Neuronal stem cell (in vitro differentiated cells): ENCODE measurements at regions not wholly inside any gene's neighbourhood (a gene's known extent, or its start where the extent isn't known, plus 50 kb on each side); places are given as distances from the start of the nearest gene placed in this dataset.

Experiments
- DNase-seq: peaks from one replicate; pipeline ENCODE4 v3.0.0-alpha.2; 2013; ENCODE audit warnings: low spot score
- H2AFZ ChIP-seq: one replicate; pipeline ENCODE4 v1.6.1; 2013; ENCODE audit warnings: mild to moderate bottlenecking, low read length, inconsistent platforms
- H2AK5ac ChIP-seq: 2 replicates; pipeline ENCODE4 v1.6.1; 2013; ENCODE audit warnings: low read depth, mild to moderate bottlenecking, inconsistent platforms, low read length, moderate library complexity, mixed read lengths
- H2BK120ac ChIP-seq: 2 replicates; pipeline ENCODE4 v1.6.1; 2013; ENCODE audit warnings: low read depth, mild to moderate bottlenecking, inconsistent platforms, low read length, moderate library complexity, mixed read lengths
- H2BK12ac ChIP-seq: one replicate; pipeline ENCODE4 v1.6.1; 2013; ENCODE audit warnings: low read length, inconsistent platforms
- H2BK15ac ChIP-seq: 2 replicates; pipeline ENCODE4 v1.6.1; 2013; ENCODE audit warnings: mild to moderate bottlenecking, low read length, inconsistent platforms, mixed read lengths
- H2BK5ac ChIP-seq: one replicate; pipeline ENCODE4 v1.6.1; 2013; ENCODE audit warnings: inconsistent platforms, mild to moderate bottlenecking, low read length, moderate library complexity
- H3K14ac ChIP-seq: one replicate; pipeline ENCODE4 v1.6.1; 2013; ENCODE audit warnings: low read length, inconsistent platforms
- H3K18ac ChIP-seq: 2 replicates; pipeline ENCODE4 v1.6.1; 2013; ENCODE audit warnings: low read length, inconsistent platforms
- H3K23ac ChIP-seq: 2 replicates; pipeline ENCODE4 v1.6.1; 2013; ENCODE audit warnings: low read depth, mild to moderate bottlenecking, mixed read lengths, low read length, inconsistent platforms; ENCODE audit not compliant: poor library complexity
- H3K27ac ChIP-seq: replicated peaks from 3 replicates; pipeline ENCODE4 v1.5.1; 2013; ENCODE audit warnings: low read length, inconsistent platforms
- H3K27me3 ChIP-seq, 3 experiments: 2 replicates each; pipeline ENCODE4 v1.6.1; 2013; ENCODE audit warnings: low read length in 3 of 3, mild to moderate bottlenecking in 2 of 3, inconsistent platforms in 1 of 3, low read depth in 1 of 3, mixed read lengths in 1 of 3, moderate library complexity in 1 of 3; ENCODE audit not compliant: control insufficient read depth in 3 of 3, insufficient read depth in 3 of 3
- H3K36me3 ChIP-seq, 2 donors: replicated peaks in 1 of 2; 2 replicates each; pipeline ENCODE4 v1.6.1; 2013; ENCODE audit warnings: low read length in 2 of 2; ENCODE audit not compliant: control insufficient read depth in 2 of 2, insufficient read depth in 2 of 2
- H3K4ac ChIP-seq: 2 replicates; pipeline ENCODE4 v1.6.1; 2013; ENCODE audit warnings: inconsistent platforms, mild to moderate bottlenecking, low read length, moderate library complexity
- H3K4me1 ChIP-seq, 2 donors: 1 replicate in 1 of 2; 2 replicates in 1 of 2; pipeline ENCODE4 v1.6.1; 2013; ENCODE audit warnings: low read length in 2 of 2, low read depth in 1 of 2; ENCODE audit not compliant: control insufficient read depth in 2 of 2, insufficient read depth in 1 of 2
- H3K4me2 ChIP-seq: one replicate; pipeline ENCODE4 v1.6.1; 2013; ENCODE audit warnings: mild to moderate bottlenecking, low read length, inconsistent platforms; ENCODE audit not compliant: insufficient read depth, poor library complexity, severe bottlenecking
- H3K4me3 ChIP-seq, 2 donors: 2 replicates each; pipeline ENCODE4 v1.5.1; 2013; ENCODE audit warnings: low read length in 2 of 2, mild to moderate bottlenecking in 2 of 2, inconsistent platforms in 1 of 2, moderate library complexity in 1 of 2
- H3K79me1 ChIP-seq: one replicate; pipeline ENCODE4 v1.6.1; 2013; ENCODE audit warnings: low read depth, mild to moderate bottlenecking, inconsistent platforms, low read length, moderate library complexity
- H3K9ac ChIP-seq: one replicate; pipeline ENCODE4 v1.6.1; 2013; ENCODE audit warnings: mild to moderate bottlenecking, low read depth, low read length, inconsistent platforms; ENCODE audit not compliant: poor library complexity
- H3K9me3 ChIP-seq, 2 donors: replicated peaks in 1 of 2; 2 replicates each; pipeline versions ENCODE3 to v1.6.1; 2013; ENCODE audit warnings: low read length in 2 of 2, mild to moderate bottlenecking in 2 of 2, inconsistent platforms in 1 of 2, low read depth in 1 of 2, mixed read lengths in 1 of 2, moderate library complexity in 1 of 2; ENCODE audit not compliant: control insufficient read depth in 2 of 2, insufficient read depth in 1 of 2
- H4K8ac ChIP-seq: one replicate; pipeline ENCODE4 v1.6.1; 2013; ENCODE audit warnings: low read depth, mild to moderate bottlenecking, inconsistent platforms, low read length, moderate library complexity
- H4K91ac ChIP-seq: one replicate; pipeline ENCODE4 v1.6.1; 2013; ENCODE audit warnings: low read length, low read depth, mild to moderate bottlenecking, inconsistent platforms; ENCODE audit not compliant: poor library complexity
- WGBS, 2 donors: extraction: QIAGEN DNeasy Blood & Tissue Kit; methylation state at CpG; one replicate each; pipeline ENCODE4 v1.1.7; 2013; ENCODE audit warnings: missing lambda C conversion rate in 2 of 2, mixed read lengths in 1 of 2; ENCODE audit not compliant: insufficient read length in 2 of 2, insufficient replicate concordance in 1 of 2; ENCODE audit errors: extremely low coverage in 2 of 2; 5-methylcytosine and 5-hydroxymethylcytosine counted together

DNA sequence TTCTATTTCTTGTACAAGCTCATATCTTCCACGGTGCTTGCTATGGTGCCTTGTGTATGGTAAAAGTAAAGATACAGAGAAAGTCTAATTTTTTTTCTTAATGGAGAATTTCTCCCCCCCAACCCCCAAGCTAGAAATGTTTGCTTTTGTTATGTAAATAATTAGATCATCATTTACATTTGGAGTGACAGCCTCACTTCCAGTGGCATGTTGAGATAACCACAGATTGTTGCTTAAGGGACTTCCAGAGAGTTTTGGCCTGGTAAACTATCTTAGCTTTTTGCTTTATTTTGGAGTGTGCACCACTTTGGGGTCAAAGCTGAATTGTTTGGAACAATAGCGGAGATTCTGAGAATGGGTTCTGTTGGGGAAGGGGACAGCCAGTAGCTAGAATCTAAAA is 129.7 kb downstream of the ZNF365 start:
- no peak overlapping the region for H4K8ac ChIP-seq
- no peak overlapping the region for H3K23ac ChIP-seq
- H2BK120ac ChIP-seq: no peak overlapping the region
- H3K4ac ChIP-seq: no peak overlapping the region
- no peak overlapping the region for H4K91ac ChIP-seq
- H2AK5ac ChIP-seq: no peak overlapping the region
- no peak overlapping the region for H2BK5ac ChIP-seq
- no peak overlapping the region for H3K4me2 ChIP-seq
- H3K9ac ChIP-seq: no peak overlapping the region
- no peaks in the 10 kb centered on the region for H3K9me3 ChIP-seq
- no peak for DNase-seq
- H3K4me3 ChIP-seq: no peak overlapping the region
- no peak overlapping the region for H3K14ac ChIP-seq
- H3K36me3 ChIP-seq: no peaks in the 10 kb centered on the region
- no CpG with 5 or more reads among the region's 2 CpGs for WGBS, 2 donors
- no peak overlapping the region for H2BK12ac ChIP-seq
- H3K27me3 ChIP-seq: no peaks in the 10 kb centered on the region
- no peak overlapping the region for H2BK15ac ChIP-seq
- H3K4me1 ChIP-seq: peaks cover 0 to 4% of the 10 kb centered on the region in 2 donors
- H3K18ac ChIP-seq: no peak overlapping the region
- no peak overlapping the region for H2AFZ ChIP-seq
- H3K79me1 ChIP-seq: no peaks in the 10 kb centered on the region
- H3K27ac ChIP-seq: no peak overlapping the region

DNA sequence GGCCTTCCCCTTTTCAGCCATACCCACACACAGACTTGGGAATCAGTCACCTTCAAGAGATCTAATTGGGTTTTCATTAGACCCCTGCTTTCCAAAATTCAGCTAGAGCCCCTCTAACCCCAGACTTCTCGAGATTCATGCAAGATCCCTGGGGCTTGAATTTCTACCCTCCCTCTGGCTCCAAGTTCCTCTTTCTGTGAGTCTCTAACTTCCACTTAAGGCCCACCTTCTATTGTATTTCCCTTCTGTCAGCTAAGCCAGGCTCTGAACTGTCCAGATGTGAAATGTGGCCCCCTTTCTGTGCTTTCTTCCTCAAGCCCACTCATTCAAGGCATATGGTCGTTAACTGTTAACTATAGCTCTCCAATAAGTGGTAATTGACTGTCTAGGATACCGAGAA is 132.2 kb downstream of the ZNF365 start:
- no peak overlapping the region for H3K9ac ChIP-seq
- H2BK5ac ChIP-seq: no peak overlapping the region
- H3K9me3 ChIP-seq: no peaks in the 10 kb centered on the region
- no peak overlapping the region for H2BK120ac ChIP-seq
- H3K27ac ChIP-seq: no peak overlapping the region
- no CpG with 5 or more reads among the region's 3 CpGs for WGBS, 2 donors
- no peak overlapping the region for H2BK15ac ChIP-seq
- H2BK12ac ChIP-seq: no peak overlapping the region
- H3K18ac ChIP-seq: no peak overlapping the region
- H3K14ac ChIP-seq: no peak overlapping the region
- H3K79me1 ChIP-seq: no peaks in the 10 kb centered on the region
- no peak overlapping the region for H4K91ac ChIP-seq
- no peak overlapping the region for H2AFZ ChIP-seq
- no peak overlapping the region for H3K4me2 ChIP-seq
- no peak overlapping the region for H3K4ac ChIP-seq
- H2AK5ac ChIP-seq: no peak overlapping the region
- no peak overlapping the region for H3K23ac ChIP-seq
- H3K4me3 ChIP-seq: no peak overlapping the region
- H4K8ac ChIP-seq: no peak overlapping the region
- no peaks in the 10 kb centered on the region for H3K27me3 ChIP-seq
- peaks cover 0 to 4% of the 10 kb centered on the region in 2 donors for H3K4me1 ChIP-seq
- DNase-seq: no peak
- no peaks in the 10 kb centered on the region for H3K36me3 ChIP-seq

DNA sequence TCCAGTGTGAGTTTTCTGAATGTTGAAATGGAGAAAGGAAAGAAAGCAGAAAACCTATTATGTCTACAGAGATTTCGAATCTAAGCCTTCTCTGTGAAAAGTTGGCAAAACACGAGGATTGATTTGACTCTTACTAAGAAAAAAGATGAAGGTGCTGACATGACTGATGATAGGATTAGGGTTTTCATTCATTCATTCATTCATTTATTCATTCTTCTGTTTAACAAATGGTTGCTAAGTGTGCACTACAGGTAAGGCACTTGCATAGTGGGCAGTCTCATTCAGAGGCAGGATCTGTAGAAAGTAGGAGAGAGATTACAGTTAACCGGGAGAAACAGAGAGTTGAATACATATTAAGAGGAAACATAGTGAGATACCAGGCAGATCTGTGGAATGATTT is 137.1 kb downstream of the ZNF365 start:
- Histone ChIP-seq H2BK12ac (no peak overlapping the region), H2AFZ (no peak overlapping the region), H3K4me3 (no peak overlapping the region), H4K91ac (no peak overlapping the region), H2AK5ac (no peak overlapping the region), H2BK5ac (no peak overlapping the region), H3K27ac (no peak overlapping the region), H3K4me1 (peaks cover 0 to 2% of the 10 kb centered on the region in 2 donors), H3K9me3 (no peaks in the 10 kb centered on the region), H3K9ac (no peak overlapping the region), H4K8ac (no peak overlapping the region), H3K23ac (no peak overlapping the region), H3K14ac (no peak overlapping the region), H3K4me2 (no peak overlapping the region), H3K36me3 (no peaks in the 10 kb centered on the region), H3K18ac (no peak overlapping the region), H2BK120ac (no peak overlapping the region), H3K79me1 (no peaks in the 10 kb centered on the region), H2BK15ac (no peak overlapping the region), H3K27me3 (no peaks in the 10 kb centered on the region), H3K4ac (no peak overlapping the region)
- no peak for DNase-seq
- no CpG with 5 or more reads among the region's 3 CpGs for WGBS, 2 donors

DNA sequence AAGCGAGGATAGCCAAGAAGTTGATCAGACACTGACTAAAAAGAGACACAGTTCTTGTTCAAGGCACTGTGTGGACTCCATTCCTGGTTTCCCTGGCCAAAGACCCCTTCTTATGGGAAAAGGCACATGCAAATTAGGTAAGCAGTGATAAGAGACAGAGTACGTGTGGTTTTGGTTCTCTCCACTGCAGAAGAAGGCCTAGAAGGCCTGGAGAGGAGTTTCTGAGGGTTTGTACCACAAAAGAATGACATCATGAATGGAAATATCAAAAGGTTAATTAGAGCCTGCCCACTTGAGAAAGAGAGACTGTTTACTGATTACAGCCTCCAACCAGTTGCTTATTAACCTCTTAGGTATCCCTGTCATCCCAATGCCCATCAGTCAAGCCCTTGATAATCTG is 137.5 kb downstream of the ZNF365 start:
- no peak overlapping the region for H3K23ac ChIP-seq
- H2BK12ac ChIP-seq: no peak overlapping the region
- no peak overlapping the region for H2BK120ac ChIP-seq
- no peak overlapping the region for H3K4me2 ChIP-seq
- no peak overlapping the region for H3K4me3 ChIP-seq
- no peak overlapping the region for H3K14ac ChIP-seq
- H3K36me3 ChIP-seq: no peaks in the 10 kb centered on the region
- no peak overlapping the region for H4K91ac ChIP-seq
- H3K18ac ChIP-seq: no peak overlapping the region
- H3K4ac ChIP-seq: no peak overlapping the region
- no peak overlapping the region for H2AK5ac ChIP-seq
- H3K27ac ChIP-seq: no peak overlapping the region
- H4K8ac ChIP-seq: no peak overlapping the region
- H3K27me3 ChIP-seq: no peaks in the 10 kb centered on the region
- no peaks in the 10 kb centered on the region for H3K4me1 ChIP-seq
- no peak overlapping the region for H3K9ac ChIP-seq
- no peak overlapping the region for H2BK15ac ChIP-seq
- DNase-seq: no peak
- no CpG with 5 or more reads among the region's 2 CpGs for WGBS, 2 donors
- no peak overlapping the region for H2BK5ac ChIP-seq
- H2AFZ ChIP-seq: no peak overlapping the region
- no peaks in the 10 kb centered on the region for H3K9me3 ChIP-seq
- H3K79me1 ChIP-seq: no peaks in the 10 kb centered on the region
